Vagina (tissue), 2 donors: ENCODE measurements at regions not wholly inside any gene's neighbourhood (a gene's known extent, or its start where the extent isn't known, plus 50 kb on each side); places are given as distances from the start of the nearest gene placed in this dataset.
"Not testable (repeated sequence)": the region's sequence is repeated elsewhere in the genome, so short reads cannot be mapped to it uniquely, and the experiment has no call there.

Experiments used
- DNase-seq, 2 donors: peaks; one replicate each; pipeline ENCODE4 v3.0.0-alpha.2; 2017; ENCODE audit errors: extremely low spot score in 2 of 2
- H3K27ac ChIP-seq: fragments of 200-600 bp; sonication (generic); one replicate; pipeline ENCODE4 v1.5.1; 2019
- H3K27me3 ChIP-seq: fragments of 200-600 bp; sonication (generic); one replicate; pipeline ENCODE4 v1.5.1; 2019
- H3K36me3 ChIP-seq, 2 donors: fragments of 200-600 bp; sonication (generic); one replicate each; pipeline ENCODE4 v1.5.1; 2017 to 2019
- H3K4me1 ChIP-seq: fragments of 200-600 bp; sonication (generic); one replicate; pipeline ENCODE4 v1.5.1; 2019
- H3K4me3 ChIP-seq, 2 donors: fragments of 200-600 bp; sonication (generic); 1 replicate in 1 of 2; 2 replicates in 1 of 2; pipeline ENCODE4 v1.5.1; 2016 to 2019
- H3K9me3 ChIP-seq: fragments of 200-600 bp; sonication (generic); one replicate; pipeline ENCODE4 v1.5.1; 2019
- CTCF ChIP-seq, 3 experiments: fragments of 450-650 bp in 2 of 3; fragments of 200-600 bp in 1 of 3; sonication (generic) in 1 of 3; IDR thresholded peaks; one replicate each; pipeline ENCODE4 v1.5.1; 2017 to 2019; ENCODE audit warnings: antibody characterized with exemption in 3 of 3, mild to moderate bottlenecking in 2 of 3, moderate library complexity in 2 of 3
- POLR2A ChIP-seq, 2 donors: fragments of 450-650 bp; IDR thresholded peaks; one replicate each; pipeline ENCODE4 v1.6.1; 2017; ENCODE audit warnings: antibody characterized with exemption in 2 of 2, mild to moderate bottlenecking in 2 of 2, moderate library complexity in 2 of 2
- POLR2AphosphoS5 ChIP-seq, 2 donors: sonication (generic); formaldehyde crosslinking; IDR thresholded peaks; one replicate each; pipeline ENCODE4 v1.9.0; 2017; ENCODE audit warnings: antibody characterized with exemption in 2 of 2, mild to moderate bottlenecking in 2 of 2, low read depth in 1 of 2; ENCODE audit not compliant: insufficient read depth in 1 of 2
- intact Hi-C: fragments of 100-400 bp; cut with DNase I; formaldehyde crosslinking; loops from one replicate; pipeline ENCODE4 v1.15.1; 2023

GRCh38 chr4:81326581-81326980 lies 111.6 kb upstream of the PRKG2 start:
- Histone ChIP-seq H3K9me3 (no peaks in the 10 kb centered on the region), H3K4me3 (no peak overlapping the region), H3K4me1 (no peaks in the 10 kb centered on the region), H3K36me3 (no peaks in the 10 kb centered on the region), H3K27me3 (no peaks in the 10 kb centered on the region), H3K27ac (no peak overlapping the region)
- no peak for DNase-seq
- intact Hi-C loops = no loop called here
- TF ChIP-seq CTCF (IDR thresholded peaks at IDR 0.05) (no peak), POLR2AphosphoS5 (IDR thresholded peaks at IDR 0.05; ENCODE audit: insufficient read depth in 1 of 2, low read depth in 1 of 2) (no peak), POLR2A (IDR thresholded peaks at IDR 0.05) (no peak)

- H3K9me3 ChIP-seq, H3K27ac ChIP-seq, H3K4me1 ChIP-seq, H3K27me3 ChIP-seq, DNase-seq, H3K4me3 ChIP-seq, H3K36me3 ChIP-seq, intact Hi-C loops: not testable (repeated sequence)
Measured at GRCh38 chr4:81324594-81324993, 109.6 kb upstream of the PRKG2 start.

- H3K27ac ChIP-seq = no peak overlapping the region
- H3K36me3 ChIP-seq = no peaks in the 10 kb centered on the region
- no peaks in the 10 kb centered on the region for H3K27me3 ChIP-seq
- H3K9me3 ChIP-seq = no peaks in the 10 kb centered on the region
- no peaks in the 10 kb centered on the region for H3K4me1 ChIP-seq
- H3K4me3 ChIP-seq = no peak overlapping the region
- DNase-seq = no peak
- TF ChIP-seq POLR2AphosphoS5 (IDR thresholded peaks at IDR 0.05; ENCODE audit: insufficient read depth in 1 of 2, low read depth in 1 of 2) (no peak), CTCF (IDR thresholded peaks at IDR 0.05) (no peak), POLR2A (IDR thresholded peaks at IDR 0.05) (no peak)
- intact Hi-C loops = no loop called here
Measured at GRCh38 chr4:81319657-81320056, 104.6 kb upstream of the PRKG2 start.

- intact Hi-C loops = no loop called here
- H3K36me3 ChIP-seq = no peaks in the 10 kb centered on the region
- no peak overlapping the region for H3K4me3 ChIP-seq
- no peak overlapping the region for H3K27ac ChIP-seq
- H3K27me3 ChIP-seq = no peaks in the 10 kb centered on the region
- DNase-seq = no peak
- TF ChIP-seq CTCF (IDR thresholded peaks at IDR 0.05) = no peak
- no peak for TF ChIP-seq POLR2A (IDR thresholded peaks at IDR 0.05)
- TF ChIP-seq POLR2AphosphoS5 (IDR thresholded peaks at IDR 0.05; ENCODE audit: insufficient read depth in 1 of 2, low read depth in 1 of 2) = no peak
- H3K4me1 ChIP-seq = no peaks in the 10 kb centered on the region
- H3K9me3 ChIP-seq = no peaks in the 10 kb centered on the region
Measured at GRCh38 chr4:81314897-81315470, 100.0 kb upstream of the PRKG2 start.

- Histone ChIP-seq H3K27me3 (no peaks in the 10 kb centered on the region), H3K9me3 (no peaks in the 10 kb centered on the region), H3K4me1 (no peaks in the 10 kb centered on the region), H3K36me3 (no peaks in the 10 kb centered on the region), H3K27ac (no peak overlapping the region), H3K4me3 (no peak overlapping the region)
- intact Hi-C loops = no loop called here
- DNase-seq = no peak
- TF ChIP-seq POLR2AphosphoS5 (IDR thresholded peaks at IDR 0.05; ENCODE audit: insufficient read depth in 1 of 2, low read depth in 1 of 2) (no peak), CTCF (IDR thresholded peaks at IDR 0.05) (no peak), POLR2A (IDR thresholded peaks at IDR 0.05) (no peak)
Measured at GRCh38 chr4:81314196-81314896, 99.3 kb upstream of the PRKG2 start.
